Panc1 (cell line): ENCODE measurements at regions not wholly inside any gene's neighbourhood (a gene's known extent, or its start where the extent isn't known, plus 50 kb on each side); places are given as distances from the start of the nearest gene placed in this dataset.

Experiments used
- CTCF ChIP-seq: fragments of 450-650 bp; IDR thresholded peaks from 2 replicates; pipeline ENCODE4 v1.5.1; 2017; ENCODE audit warnings: mild to moderate bottlenecking
- POLR2AphosphoS5 ChIP-seq: IDR thresholded peaks from 2 replicates; pipeline ENCODE4 v1.6.1; 2012; ENCODE audit warnings: mild to moderate bottlenecking, low read depth, low read length, moderate library complexity

- TF ChIP-seq POLR2AphosphoS5 (no peak), CTCF (no peak)
Measured at GRCh38 chr18:73615506-73615905, 532.1 kb downstream of the FBXO15 start.
